ENCODE measurements at regions not wholly inside any gene's neighbourhood (a gene's known extent, or its start where the extent isn't known, plus 50 kb on each side); places are given as distances from the start of the nearest gene placed in this dataset.
"Not testable (repeated sequence)": the region's sequence is repeated elsewhere in the genome, so short reads cannot be mapped to it uniquely, and the experiment has no call there.

GRCh38 chr1:25171013-25171412 lies 61.3 kb downstream of the SYF2 start:
- not testable (repeated sequence) for DNase-seq (ENCODE audit: low spot score)

GRCh38 chr1:25170439-25170838 lies 61.9 kb downstream of the SYF2 start:
- DNase-seq (ENCODE audit: low spot score) = no peak

GRCh38 chr1:25169610-25170009 lies 62.7 kb downstream of the SYF2 start:
- DNase-seq (ENCODE audit: low spot score) = no peak

- DNase-seq (ENCODE audit: low spot score) = no peak
These were observed 63.1 kb downstream of the SYF2 start for GRCh38 chr1:25169168-25169567.

- no peak for DNase-seq (ENCODE audit: low spot score)
These were observed 63.9 kb downstream of the SYF2 start for GRCh38 chr1:25168193-25169071.

GRCh38 chr1:25167269-25168192 lies 64.8 kb downstream of the SYF2 start:
- DNase-seq (ENCODE audit: low spot score) = no peak

GRCh38 chr1:25166847-25167246 lies 65.5 kb downstream of the SYF2 start:
- DNase-seq (ENCODE audit: low spot score) = no peak

GRCh38 chr1:25163986-25164385 lies 68.3 kb downstream of the SYF2 start:
- DNase-seq (ENCODE audit: low spot score) = no peak

GRCh38 chr1:25161981-25162380 lies 70.3 kb downstream of the SYF2 start:
- DNase-seq (ENCODE audit: low spot score) = no peak

GRCh38 chr1:25157846-25158245 lies 74.5 kb downstream of the SYF2 start:
- DNase-seq (ENCODE audit: low spot score) = no peak

GRCh38 chr1:25150985-25151495 lies 81.3 kb downstream of the SYF2 start:
- DNase-seq (ENCODE audit: low spot score) = no peak

GRCh38 chr1:25148673-25149300 lies 83.5 kb downstream of the SYF2 start:
- no peak for DNase-seq (ENCODE audit: low spot score)

- DNase-seq (ENCODE audit: low spot score) = no peak
These were observed 85.8 kb downstream of the SYF2 start for GRCh38 chr1:25146451-25146855.

- DNase-seq (ENCODE audit: low spot score) = no peak
These were observed 86.4 kb downstream of the SYF2 start for GRCh38 chr1:25145775-25146393.

- DNase-seq (ENCODE audit: low spot score) = no peak
These were observed 92.1 kb downstream of the SYF2 start for GRCh38 chr1:25140073-25140797.

- no peak for DNase-seq (ENCODE audit: low spot score)
These were observed 94.5 kb downstream of the SYF2 start for GRCh38 chr1:25137521-25138395.

- no peak for DNase-seq (ENCODE audit: low spot score)
These were observed 95.2 kb downstream of the SYF2 start for GRCh38 chr1:25137106-25137505.

- no peak for DNase-seq (ENCODE audit: low spot score)
These were observed 96.4 kb downstream of the SYF2 start for GRCh38 chr1:25135909-25136308.

- no peak for DNase-seq (ENCODE audit: low spot score)
These were observed 97.4 kb downstream of the SYF2 start for GRCh38 chr1:25134801-25135461.

All from putamen (tissue), 1 donor.